H9 (cell line): ENCODE measurements at regions not wholly inside any gene's neighbourhood (a gene's known extent, or its start where the extent isn't known, plus 50 kb on each side); places are given as distances from the start of the nearest gene placed in this dataset.

Experiments
- DNase-seq: peaks from one replicate; pipeline ENCODE4 v3.0.0-alpha.2; 2017
- H2AFZ ChIP-seq: one replicate; pipeline ENCODE4 v1.6.1; 2013; ENCODE audit warnings: mild to moderate bottlenecking, low read length, control low read depth, moderate library complexity
- H2AK5ac ChIP-seq: 2 replicates; pipeline ENCODE4 v1.6.1; 2013; ENCODE audit warnings: low read length, control low read depth, mixed read lengths; ENCODE audit not compliant: insufficient read length
- H2BK120ac ChIP-seq: one replicate; pipeline ENCODE4 v1.6.1; 2013; ENCODE audit warnings: low read depth, mild to moderate bottlenecking, low read length, control low read depth, inconsistent platforms; ENCODE audit not compliant: poor library complexity, severe bottlenecking
- H2BK12ac ChIP-seq: 2 replicates; pipeline ENCODE4 v1.6.1; 2013; ENCODE audit warnings: low read length, control low read depth, mixed read lengths, low read depth; ENCODE audit not compliant: insufficient read length
- H2BK15ac ChIP-seq: 2 replicates; pipeline ENCODE4 v1.6.1; 2013; ENCODE audit warnings: low read depth, low read length, control low read depth
- H2BK20ac ChIP-seq: one replicate; pipeline ENCODE4 v1.6.1; 2013; ENCODE audit warnings: low read depth, mild to moderate bottlenecking, low read length, control low read depth, inconsistent platforms; ENCODE audit not compliant: poor library complexity, severe bottlenecking
- H2BK5ac ChIP-seq: 2 replicates; pipeline ENCODE4 v1.6.1; 2013; ENCODE audit warnings: low read length, control low read depth, mixed read lengths; ENCODE audit not compliant: insufficient read length
- H3K14ac ChIP-seq: 2 replicates; pipeline ENCODE4 v1.6.1; 2013; ENCODE audit warnings: low read length, control low read depth; ENCODE audit not compliant: insufficient read depth
- H3K18ac ChIP-seq: 2 replicates; pipeline ENCODE4 v1.6.1; 2013; ENCODE audit warnings: low read depth, mild to moderate bottlenecking, mixed read lengths, low read length, control low read depth; ENCODE audit not compliant: insufficient read length
- H3K23ac ChIP-seq: 2 replicates; pipeline ENCODE4 v1.6.1; 2013; ENCODE audit warnings: low read length, control low read depth, mixed read lengths, low read depth; ENCODE audit not compliant: insufficient read length
- H3K23me2 ChIP-seq: 2 replicates; pipeline ENCODE4 v1.6.1; 2013; ENCODE audit warnings: low read depth, mild to moderate bottlenecking, mixed read lengths, low read length, control low read depth; ENCODE audit not compliant: insufficient read length, poor library complexity, severe bottlenecking
- H3K27ac ChIP-seq: 2 replicates; pipeline ENCODE4 v1.5.1; 2013; ENCODE audit warnings: low read length, control low read depth, mixed read lengths, low read depth; ENCODE audit not compliant: insufficient read length
- H3K27me3 ChIP-seq: 2 replicates; pipeline ENCODE4 v1.6.1; 2013; ENCODE audit warnings: low read length, control low read depth, inconsistent platforms; ENCODE audit not compliant: insufficient read depth
- H3K4ac ChIP-seq: 2 replicates; pipeline ENCODE4 v1.6.1; 2013; ENCODE audit warnings: low read depth, mild to moderate bottlenecking, control low read depth, inconsistent platforms, low read length, moderate library complexity
- H3K4me1 ChIP-seq: 2 replicates; pipeline ENCODE4 v1.6.1; 2013; ENCODE audit warnings: low read length, control low read depth, inconsistent platforms; ENCODE audit not compliant: insufficient read depth
- H3K4me2 ChIP-seq: 2 replicates; pipeline ENCODE4 v1.6.1; 2013; ENCODE audit warnings: low read length, control low read depth, mixed read lengths; ENCODE audit not compliant: insufficient read length, insufficient read depth
- H3K56ac ChIP-seq: 2 replicates; pipeline ENCODE4 v1.6.1; 2013; ENCODE audit warnings: low read depth, mild to moderate bottlenecking, mixed read lengths, low read length, control low read depth; ENCODE audit not compliant: insufficient read length
- H3K79me1 ChIP-seq: 2 replicates; pipeline ENCODE4 v1.6.1; 2013; ENCODE audit warnings: low read depth, mild to moderate bottlenecking, moderate library complexity, low read length, control low read depth, inconsistent platforms; ENCODE audit not compliant: insufficient read depth, poor library complexity, severe bottlenecking
- H3K79me2 ChIP-seq: 2 replicates; pipeline ENCODE4 v1.6.1; 2013; ENCODE audit warnings: low read length, control low read depth, inconsistent platforms; ENCODE audit not compliant: insufficient read depth
- H3K9ac ChIP-seq: 2 replicates; pipeline ENCODE4 v1.6.1; 2013; ENCODE audit warnings: low read length, control low read depth, mixed read lengths; ENCODE audit not compliant: insufficient read length; ENCODE audit errors: extremely low read depth
- H3K9me3 ChIP-seq: one replicate; pipeline ENCODE4 v1.6.1; 2013; ENCODE audit warnings: low read depth, low read length, inconsistent platforms; ENCODE audit not compliant: control insufficient read depth
- H3T11ph ChIP-seq: one replicate; pipeline ENCODE4 v1.6.1; 2013; ENCODE audit warnings: mild to moderate bottlenecking, low read length, control low read depth, inconsistent platforms
- H4K20me1 ChIP-seq: one replicate; pipeline ENCODE4 v1.6.1; 2013; ENCODE audit not compliant: control insufficient read depth, insufficient read length, insufficient read depth
- H4K5ac ChIP-seq: 2 replicates; pipeline ENCODE4 v1.6.1; 2013; ENCODE audit warnings: low read depth, mild to moderate bottlenecking, mixed read lengths, low read length, control low read depth; ENCODE audit not compliant: insufficient read length
- H4K8ac ChIP-seq: replicated peaks from 2 replicates; pipeline ENCODE4 v1.6.1; 2013; ENCODE audit warnings: low read length, control low read depth, mixed read lengths, low read depth; ENCODE audit not compliant: insufficient read length
- H4K91ac ChIP-seq: 2 replicates; pipeline ENCODE4 v1.6.1; 2013; ENCODE audit warnings: low read depth, mild to moderate bottlenecking, moderate library complexity, mixed read lengths, low read length, control low read depth; ENCODE audit not compliant: insufficient read length
- H3K27ac Mint-ChIP-seq, 3 experiments: 2 replicates in 2 of 3; 3 replicates in 1 of 3; pipeline ENCODE4 v1.8.0; 2020 to 2021; ENCODE audit warnings: mixed read lengths in 3 of 3, mild to moderate bottlenecking in 1 of 3, moderate library complexity in 1 of 3
- H3K27me3 Mint-ChIP-seq: 2 replicates; pipeline ENCODE4 v1.8.0; 2021; ENCODE audit warnings: low read depth, mild to moderate bottlenecking, moderate library complexity, mixed read lengths
- H3K36me3 Mint-ChIP-seq, 3 experiments: 2 replicates in 2 of 3; 3 replicates in 1 of 3; pipeline ENCODE4 v1.8.0; 2020 to 2021; ENCODE audit warnings: low read depth in 3 of 3, mixed read lengths in 3 of 3; ENCODE audit not compliant: insufficient read depth in 1 of 3
- H3K4me1 Mint-ChIP-seq, 2 experiments: 2 replicates each; pipeline ENCODE4 v1.8.0; 2020; ENCODE audit warnings: mixed read lengths in 2 of 2
- H3K4me3 Mint-ChIP-seq, 2 experiments: 2 replicates in 1 of 2; 3 replicates in 1 of 2; pipeline ENCODE4 v1.8.0; 2020 to 2021; ENCODE audit warnings: mild to moderate bottlenecking in 2 of 2, mixed read lengths in 2 of 2, moderate library complexity in 1 of 2
- H3K9me3 Mint-ChIP-seq, 2 experiments: 2 replicates in 1 of 2; 3 replicates in 1 of 2; pipeline ENCODE4 v1.8.0; 2020; ENCODE audit warnings: mild to moderate bottlenecking in 2 of 2, mixed read lengths in 2 of 2, moderate library complexity in 1 of 2
- CTCF ChIP-seq: fragments of 200-600 bp; sonication (generic); conservative IDR thresholded peaks from 3 replicates; pipeline ENCODE4 v1.8.0; 2021; ENCODE audit warnings: antibody characterized with exemption, mild to moderate bottlenecking

GRCh38 chr4:67109276-67109675 lies 436.0 kb downstream of the CENPC start:
- no peak overlapping the region for H2BK120ac ChIP-seq
- no peaks in the 10 kb centered on the region for H3K4me1 ChIP-seq
- no peaks in the 10 kb centered on the region for H3K23me2 ChIP-seq
- TF ChIP-seq CTCF, result no peak
- no peak overlapping the region for H2BK15ac ChIP-seq
- H3K79me1 ChIP-seq, result no peaks in the 10 kb centered on the region
- no peak overlapping the region for H3T11ph ChIP-seq
- H3K14ac ChIP-seq, result no peak overlapping the region
- H3K36me3 Mint-ChIP-seq, result no peaks in the 10 kb centered on the region
- no peak overlapping the region for H2BK12ac ChIP-seq
- no peak overlapping the region for H3K18ac ChIP-seq
- H3K27me3 Mint-ChIP-seq, result peaks cover 1% of the 10 kb centered on the region; the same call in 1 of the 2 replicates
- H3K56ac ChIP-seq, result no peak overlapping the region
- no peak overlapping the region for H2AFZ ChIP-seq
- H4K8ac ChIP-seq, result no peak overlapping the region
- H3K9me3 Mint-ChIP-seq, result no peaks in the 10 kb centered on the region
- no peak overlapping the region for H3K4me2 ChIP-seq
- no peaks in the 10 kb centered on the region for H4K20me1 ChIP-seq
- no peak for DNase-seq
- H3K9me3 ChIP-seq, result no peaks in the 10 kb centered on the region
- H2BK20ac ChIP-seq, result no peak overlapping the region
- H3K79me2 ChIP-seq, result no peaks in the 10 kb centered on the region
- no peak overlapping the region for H2AK5ac ChIP-seq
- H4K5ac ChIP-seq, result no peak overlapping the region
- no peak overlapping the region for H3K4ac ChIP-seq
- 0 out of 7 replicates have a peak overlapping the region, but pooled peaks of 1 of the 3 experiments have one; percentile 16 for H3K27ac Mint-ChIP-seq
- peaks cover 0 to 2% of the 10 kb centered on the region in 2 experiments; a peak in 2 of 4 replicates for H3K4me1 Mint-ChIP-seq
- H3K27ac ChIP-seq, result no peak overlapping the region
- H4K91ac ChIP-seq, result no peak overlapping the region
- H3K9ac ChIP-seq, result no peak overlapping the region
- no peaks in the 10 kb centered on the region for H3K27me3 ChIP-seq
- no peak overlapping the region for H2BK5ac ChIP-seq
- no peak overlapping the region for H3K4me3 Mint-ChIP-seq
- no peak overlapping the region for H3K23ac ChIP-seq
